CD4-positive, alpha-beta T cell treated with Interleukin-17A for 4 hours (primary cell): ENCODE measurements at regions not wholly inside any gene's neighbourhood (a gene's known extent, or its start where the extent isn't known, plus 50 kb on each side); places are given as distances from the start of the nearest gene placed in this dataset.
"Not testable (repeated sequence)": the region's sequence is repeated elsewhere in the genome, so short reads cannot be mapped to it uniquely, and the experiment has no call there.

Experiments used
- DNase-seq: peaks from one replicate; pipeline ENCODE4 v3.0.0-alpha.2; 2020; ENCODE audit warnings: mixed read lengths

GRCh38 chr6:40671694-40672050 is 84.5 kb upstream of the LRFN2 start:
- no peak for DNase-seq

GRCh38 chr6:40671001-40671693 is 84.0 kb upstream of the LRFN2 start:
- DNase-seq: no peak

GRCh38 chr6:40669343-40669742 is 82.2 kb upstream of the LRFN2 start:
- no peak for DNase-seq

GRCh38 chr6:40668203-40668602 is 81.0 kb upstream of the LRFN2 start:
- no peak for DNase-seq

GRCh38 chr6:40666530-40666929 is 79.4 kb upstream of the LRFN2 start:
- DNase-seq: no peak

GRCh38 chr6:40661726-40662125 is 74.6 kb upstream of the LRFN2 start:
- no peak for DNase-seq

DNA sequence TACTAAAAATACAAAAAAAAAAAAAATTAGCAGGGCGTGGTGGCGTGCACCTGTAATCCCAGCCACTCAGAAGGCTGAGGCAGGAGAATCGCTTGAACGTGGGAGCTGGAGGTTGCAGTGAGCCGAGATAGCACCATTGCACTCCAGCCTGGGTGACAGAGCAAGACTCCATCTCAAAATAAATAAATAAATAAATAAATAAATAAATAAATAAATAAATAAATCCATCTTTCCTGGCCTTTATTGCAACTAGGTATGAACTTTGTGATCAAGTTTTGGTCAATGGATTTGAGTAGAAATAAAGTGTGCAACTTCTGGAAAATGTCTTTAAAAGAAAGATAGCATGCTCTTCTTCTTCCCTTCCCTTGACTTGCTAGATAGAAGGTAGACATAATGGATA is 69.6 kb upstream of the LRFN2 start:
- not testable (repeated sequence) for DNase-seq

DNA sequence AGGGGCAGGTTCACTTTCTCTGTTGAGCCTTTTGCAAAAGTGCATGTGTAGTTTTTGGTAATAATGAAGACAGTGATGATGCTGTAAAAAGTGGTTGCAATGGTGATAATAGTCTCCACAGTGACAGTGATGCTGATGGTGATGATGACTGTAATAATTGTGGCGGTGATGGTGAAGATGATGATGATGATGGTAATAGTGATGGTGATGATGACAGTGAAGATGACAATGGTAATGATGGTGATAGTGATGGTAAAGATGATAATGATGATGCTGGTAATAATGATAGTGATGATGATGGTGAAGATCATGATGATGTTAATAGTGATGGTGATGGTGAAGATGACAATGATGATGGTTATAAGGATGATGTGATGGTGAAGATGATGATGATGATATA is 67.7 kb upstream of the LRFN2 start:
- no peak for DNase-seq

GRCh38 chr6:40645043-40645442 is 57.9 kb upstream of the LRFN2 start:
- DNase-seq: no peak

- DNase-seq: no peak
These were observed 55.7 kb upstream of the LRFN2 start for GRCh38 chr6:40642837-40643236.

- DNase-seq: no peak
These were observed 55.0 kb upstream of the LRFN2 start for GRCh38 chr6:40642190-40642589.

GRCh38 chr6:40640599-40641227 is 53.5 kb upstream of the LRFN2 start:
- DNase-seq: peak; percentile 39
